ENCODE measurements at regions not wholly inside any gene's neighbourhood (a gene's known extent, or its start where the extent isn't known, plus 50 kb on each side); places are given as distances from the start of the nearest gene placed in this dataset.

DNA sequence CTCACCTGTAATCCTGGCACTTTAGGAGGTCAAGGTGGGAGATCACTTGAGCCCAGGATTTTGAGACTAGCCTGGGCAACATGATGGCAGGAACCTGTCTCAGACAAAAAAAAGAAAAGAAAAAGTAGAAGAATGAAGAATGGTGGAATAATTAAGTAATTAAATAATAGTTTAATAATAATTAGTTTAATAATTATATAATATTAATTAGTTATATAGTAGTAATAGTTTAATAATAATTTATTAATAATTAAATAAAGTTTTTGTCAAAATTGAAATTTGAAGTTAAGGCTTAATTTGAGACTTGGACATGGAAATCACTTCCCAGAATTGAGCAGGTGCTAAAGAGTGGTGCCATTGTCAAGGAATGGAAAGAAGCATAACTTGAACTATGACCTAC, 52.2 kb upstream of the ABCA12 start:
- ATAC-seq (no peak), DNase-seq (no peak)
- no peaks in the 10 kb centered on the region for H3K36me3 ChIP-seq
- H3K9me3 ChIP-seq, result no peaks in the 10 kb centered on the region
- H3K27ac ChIP-seq, result no peak overlapping the region
- H3K27me3 ChIP-seq, result no peaks in the 10 kb centered on the region
- intact Hi-C loops (cut with DNase I), result no loop called here
- TF ChIP-seq, protein P1, sequence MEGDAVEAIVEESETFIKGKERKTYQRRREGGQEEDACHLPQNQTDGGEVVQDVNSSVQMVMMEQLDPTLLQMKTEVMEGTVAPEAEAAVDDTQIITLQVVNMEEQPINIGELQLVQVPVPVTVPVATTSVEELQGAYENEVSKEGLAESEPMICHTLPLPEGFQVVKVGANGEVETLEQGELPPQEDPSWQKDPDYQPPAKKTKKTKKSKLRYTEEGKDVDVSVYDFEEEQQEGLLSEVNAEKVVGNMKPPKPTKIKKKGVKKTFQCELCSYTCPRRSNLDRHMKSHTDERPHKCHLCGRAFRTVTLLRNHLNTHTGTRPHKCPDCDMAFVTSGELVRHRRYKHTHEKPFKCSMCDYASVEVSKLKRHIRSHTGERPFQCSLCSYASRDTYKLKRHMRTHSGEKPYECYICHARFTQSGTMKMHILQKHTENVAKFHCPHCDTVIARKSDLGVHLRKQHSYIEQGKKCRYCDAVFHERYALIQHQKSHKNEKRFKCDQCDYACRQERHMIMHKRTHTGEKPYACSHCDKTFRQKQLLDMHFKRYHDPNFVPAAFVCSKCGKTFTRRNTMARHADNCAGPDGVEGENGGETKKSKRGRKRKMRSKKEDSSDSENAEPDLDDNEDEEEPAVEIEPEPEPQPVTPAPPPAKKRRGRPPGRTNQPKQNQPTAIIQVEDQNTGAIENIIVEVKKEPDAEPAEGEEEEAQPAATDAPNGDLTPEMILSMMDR (IDR thresholded peaks at IDR 0.05), result no peak
- H3K4me3 ChIP-seq, result no peak overlapping the region
- no peaks in the 10 kb centered on the region for H3K4me1 ChIP-seq

DNA sequence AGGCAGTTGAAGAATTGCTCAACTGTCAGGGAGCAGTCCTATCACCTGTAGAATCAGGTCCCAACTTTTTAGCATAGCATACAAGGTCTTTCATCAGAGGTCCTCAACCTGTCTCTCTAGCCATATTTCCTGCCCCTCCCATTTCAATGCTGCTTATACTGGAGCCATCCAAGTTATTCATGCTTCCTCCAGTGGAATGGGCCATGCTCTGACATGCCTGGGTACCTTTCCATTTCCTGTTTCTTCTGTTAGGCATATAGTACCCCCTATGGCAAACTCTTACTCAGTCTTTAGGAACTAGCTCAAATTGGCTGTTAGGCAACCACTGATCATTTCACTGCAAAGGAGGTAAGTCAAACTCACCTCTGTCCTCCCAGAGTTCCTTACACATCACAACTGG, 51.0 kb upstream of the ABCA12 start:
- no peaks in the 10 kb centered on the region for H3K36me3 ChIP-seq
- H3K4me3 ChIP-seq, result no peak overlapping the region
- no peak for ATAC-seq
- H3K9me3 ChIP-seq, result no peaks in the 10 kb centered on the region
- no peak for DNase-seq
- intact Hi-C loops (cut with DNase I), result no loop called here
- TF ChIP-seq, protein P1 (IDR thresholded peaks at IDR 0.05), result no peak
- no peak for TF ChIP-seq POLR2A (IDR thresholded peaks at IDR 0.05)
- no peak overlapping the region for H3K27ac ChIP-seq
- H3K4me1 ChIP-seq, result no peaks in the 10 kb centered on the region
- H3K27me3 ChIP-seq, result no peaks in the 10 kb centered on the region
